Fibroblast of skin of abdomen (primary cell): ENCODE measurements at regions not wholly inside any gene's neighbourhood (a gene's known extent, or its start where the extent isn't known, plus 50 kb on each side); places are given as distances from the start of the nearest gene placed in this dataset.
"Not testable (repeated sequence)": the region's sequence is repeated elsewhere in the genome, so short reads cannot be mapped to it uniquely, and the experiment has no call there.

ENCODE experiments used
- DNase-seq: peaks from one replicate; pipeline ENCODE4 v3.0.0-alpha.2; 2013

GRCh38 chr13:80510686-80511085 lies 169.8 kb upstream of the SPRY2 start:
- DNase-seq: peak; percentile 14

DNA sequence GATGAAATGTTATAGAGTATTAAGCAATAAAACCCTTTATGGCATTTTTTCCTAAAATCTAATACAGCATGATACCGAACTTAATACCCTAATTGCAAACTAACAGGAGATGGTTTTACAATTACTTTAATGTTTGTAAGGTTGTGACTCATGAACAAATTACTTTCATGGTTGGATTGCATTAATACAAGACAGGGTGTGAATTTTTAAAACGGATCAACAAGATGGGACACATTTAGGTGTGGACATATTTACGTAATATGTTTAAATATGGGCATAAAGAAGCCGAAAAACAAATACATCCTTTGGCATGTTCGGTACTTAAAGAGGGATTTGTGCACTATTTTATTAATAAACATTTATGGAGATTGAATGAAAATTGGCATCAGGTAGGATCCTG lies 168.3 kb upstream of the SPRY2 start:
- no peak for DNase-seq

GRCh38 chr13:80508031-80508430 lies 167.1 kb upstream of the SPRY2 start:
- DNase-seq: no peak

DNA sequence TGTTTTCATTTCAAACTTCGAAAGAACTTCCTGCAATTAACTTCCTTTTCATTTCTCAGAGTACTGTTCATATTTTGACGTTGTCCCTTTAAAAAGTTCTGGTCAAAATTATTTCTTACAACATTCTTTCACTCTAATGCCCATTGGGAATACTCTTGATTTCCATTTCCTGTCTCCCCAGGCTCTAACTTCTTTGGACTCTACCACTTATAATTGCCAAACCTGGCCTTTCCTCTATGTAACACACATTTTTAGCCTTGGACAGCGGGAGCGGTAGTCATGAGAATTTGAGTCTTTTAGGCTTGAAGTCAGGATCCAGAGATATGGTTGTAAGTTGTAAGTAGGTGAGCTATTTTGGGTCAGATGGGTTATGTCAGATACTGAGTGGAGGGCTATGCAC lies 163.5 kb upstream of the SPRY2 start:
- DNase-seq: no peak

- DNase-seq: no peak
Measured at GRCh38 chr13:80502359-80502758, 161.4 kb upstream of the SPRY2 start.

DNA sequence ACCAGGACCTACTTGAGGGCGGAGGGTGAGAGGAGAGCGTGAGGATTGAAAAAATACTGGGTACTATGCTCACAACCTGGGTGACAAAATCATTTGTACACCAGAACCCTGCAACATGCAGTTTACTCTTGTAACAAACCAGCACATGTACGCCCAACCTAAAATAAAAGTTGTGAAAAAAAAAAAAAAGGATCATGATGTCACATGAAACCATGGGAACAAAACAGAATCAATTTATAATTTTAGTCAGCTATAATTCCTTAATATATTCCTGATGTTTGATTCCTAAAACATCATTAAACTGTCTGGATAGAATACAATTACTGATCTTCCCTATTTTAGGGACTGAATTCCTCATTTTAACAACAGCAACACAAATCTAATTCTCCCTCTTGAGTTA lies 160.6 kb upstream of the SPRY2 start:
- DNase-seq: no peak

DNA sequence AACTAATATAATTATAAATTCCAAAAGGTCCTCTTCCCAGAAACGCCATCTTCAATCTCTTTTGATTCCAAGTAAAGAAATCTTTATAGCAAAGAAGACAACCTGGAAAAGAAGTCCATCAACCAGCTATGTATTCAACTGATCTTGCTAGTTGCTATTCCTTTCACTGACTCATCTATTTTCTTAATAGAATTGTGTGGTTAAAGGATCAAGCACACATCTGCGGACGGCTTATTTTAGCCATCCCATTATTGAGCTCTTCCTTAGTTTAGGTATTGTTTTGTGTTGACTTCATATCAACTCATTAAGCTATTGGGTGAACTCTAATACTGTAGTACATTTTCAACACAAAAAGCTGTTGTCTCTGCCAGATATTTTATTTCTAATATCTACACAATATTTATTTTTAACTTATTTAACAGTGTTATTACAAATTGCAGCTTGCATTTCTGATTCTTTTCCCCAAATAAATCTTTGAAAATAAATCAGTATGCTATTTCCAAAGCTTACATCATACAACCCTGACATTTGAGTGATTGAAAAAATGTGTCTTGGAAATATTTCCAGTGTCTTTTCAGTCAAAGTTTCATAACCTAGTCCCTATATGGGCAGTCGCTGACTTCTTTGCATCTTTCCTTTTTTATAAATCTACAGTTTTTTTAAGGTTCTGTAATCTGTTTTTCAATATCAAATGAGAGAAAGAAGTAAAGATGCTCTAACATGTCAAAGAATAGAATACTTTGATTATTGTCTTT lies 158.8 kb upstream of the SPRY2 start:
- DNase-seq: peak; percentile 20

DNA sequence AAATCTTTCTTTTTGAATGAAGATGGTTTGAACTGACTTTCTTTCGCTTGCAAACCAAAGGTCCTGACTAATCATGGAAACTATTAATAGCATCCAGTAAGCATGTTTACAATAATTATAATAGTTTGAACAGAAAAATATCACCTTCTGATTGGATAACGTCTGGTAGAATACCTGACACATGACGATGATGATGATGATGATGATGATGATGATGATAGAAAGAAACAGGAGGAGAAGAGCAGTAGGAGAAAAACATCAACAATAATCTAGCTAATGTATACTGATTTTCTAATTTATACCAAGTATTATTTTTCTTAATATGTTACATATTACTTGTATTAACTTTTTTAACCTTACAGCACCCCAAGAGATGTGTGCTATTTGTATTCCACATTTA lies 157.5 kb upstream of the SPRY2 start:
- no peak for DNase-seq

DNA sequence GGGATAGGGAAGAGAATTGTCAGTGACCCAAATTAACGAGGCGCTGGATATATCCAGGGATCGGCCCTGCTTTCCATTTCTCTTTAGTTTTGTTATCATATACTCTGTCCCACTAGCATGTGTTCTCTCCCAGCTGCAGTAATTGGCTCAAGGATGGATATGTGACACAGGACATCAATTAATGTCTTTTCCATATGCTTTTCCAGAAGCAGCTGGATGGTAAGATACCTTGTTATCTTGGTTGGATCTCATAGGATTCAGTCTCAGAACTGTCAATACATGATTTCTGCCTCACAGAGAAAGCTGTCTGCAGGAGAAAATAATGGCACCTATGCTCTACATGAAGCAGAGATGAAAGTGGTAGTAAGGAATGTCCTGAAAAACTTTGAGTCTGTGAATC lies 157.1 kb upstream of the SPRY2 start:
- no peak for DNase-seq

DNA sequence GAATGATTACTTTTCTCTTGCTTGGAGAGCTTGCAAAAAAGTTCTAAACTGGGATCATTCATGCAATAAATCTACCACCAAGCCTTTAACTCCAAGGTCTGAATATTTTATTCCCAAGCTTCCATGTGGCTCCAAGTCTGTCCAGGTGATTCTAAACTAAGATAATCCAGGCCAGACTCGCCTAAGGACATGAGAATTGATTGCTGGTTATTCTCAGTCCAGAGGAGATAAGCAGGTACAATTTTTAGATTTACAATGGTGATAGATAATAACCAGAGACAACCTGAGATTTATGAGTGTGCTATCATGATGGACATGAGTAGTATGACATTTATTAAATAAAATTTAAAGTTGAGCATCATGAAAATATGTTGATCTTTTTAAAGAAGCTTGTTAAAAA lies 156.5 kb upstream of the SPRY2 start:
- DNase-seq: no peak

- no peak for DNase-seq
Measured at GRCh38 chr13:80496721-80497397, 155.9 kb upstream of the SPRY2 start.

- not testable (repeated sequence) for DNase-seq
Measured at GRCh38 chr13:80490491-80490943, 149.6 kb upstream of the SPRY2 start.

GRCh38 chr13:80486402-80486801 lies 145.5 kb upstream of the SPRY2 start:
- DNase-seq: no peak

DNA sequence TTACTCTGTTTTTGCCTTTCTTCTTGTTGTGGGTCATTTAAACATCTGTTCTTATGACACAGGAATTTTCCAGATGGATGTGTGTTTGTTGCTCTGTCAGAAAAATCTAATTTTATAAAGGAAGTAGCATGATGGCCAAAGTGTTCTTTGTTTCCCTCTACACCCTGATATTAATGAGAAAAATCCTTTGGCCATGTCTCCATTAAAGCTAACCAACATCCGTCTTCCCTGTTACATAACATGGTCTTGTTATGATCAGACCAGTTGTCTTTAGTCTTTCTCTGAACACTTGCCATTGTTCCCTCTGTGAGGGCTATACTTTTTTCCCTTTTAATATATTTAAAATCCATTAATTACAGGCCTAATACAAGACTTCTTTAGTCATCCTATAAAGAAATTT lies 142.2 kb upstream of the SPRY2 start:
- DNase-seq: no peak

GRCh38 chr13:80481588-80481987 lies 140.7 kb upstream of the SPRY2 start:
- DNase-seq: no peak

DNA sequence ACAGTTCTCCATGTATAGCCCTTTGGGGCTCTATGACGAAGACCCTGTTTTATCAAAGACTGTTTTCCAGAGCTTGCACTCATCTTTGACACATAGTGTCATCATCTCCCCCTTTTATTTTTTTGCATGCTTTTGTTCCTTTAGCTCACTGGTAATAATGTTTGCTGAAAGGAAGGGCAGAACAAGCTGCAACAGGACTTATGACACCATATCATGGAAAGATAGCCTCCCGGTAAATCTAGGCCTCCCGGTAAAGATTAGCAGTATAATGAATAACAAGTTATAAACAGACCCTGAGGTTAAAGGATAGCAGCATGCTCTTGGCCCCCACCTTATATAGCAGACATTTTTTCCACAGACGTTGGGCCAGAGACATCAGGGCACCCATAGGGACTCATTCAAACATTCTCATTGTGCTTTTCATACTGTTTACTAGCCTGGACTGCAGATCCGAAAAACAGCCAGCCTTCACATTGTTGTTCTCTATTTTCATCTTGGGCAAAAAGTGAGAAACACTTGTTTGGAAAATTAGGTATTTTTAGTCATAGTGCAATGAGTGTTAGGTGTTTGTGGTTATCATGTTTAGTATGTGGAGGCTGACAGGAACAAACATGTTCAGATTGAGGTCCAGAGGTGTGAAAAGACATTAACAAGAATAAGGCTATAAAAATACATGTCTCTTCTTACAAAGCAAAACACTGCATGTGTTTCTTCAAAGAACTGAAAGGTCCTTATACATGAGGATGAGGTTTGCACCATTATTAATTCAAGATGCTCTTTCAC lies 136.9 kb upstream of the SPRY2 start:
- DNase-seq: no peak

GRCh38 chr13:80476953-80477352 lies 136.0 kb upstream of the SPRY2 start:
- DNase-seq: no peak

GRCh38 chr13:80475718-80476117 lies 134.8 kb upstream of the SPRY2 start:
- no peak for DNase-seq

- DNase-seq: peak; percentile 59
Measured at GRCh38 chr13:80473695-80474094, 132.8 kb upstream of the SPRY2 start.

GRCh38 chr13:80469853-80470381 lies 129.0 kb upstream of the SPRY2 start:
- DNase-seq: peak; percentile 63

DNA sequence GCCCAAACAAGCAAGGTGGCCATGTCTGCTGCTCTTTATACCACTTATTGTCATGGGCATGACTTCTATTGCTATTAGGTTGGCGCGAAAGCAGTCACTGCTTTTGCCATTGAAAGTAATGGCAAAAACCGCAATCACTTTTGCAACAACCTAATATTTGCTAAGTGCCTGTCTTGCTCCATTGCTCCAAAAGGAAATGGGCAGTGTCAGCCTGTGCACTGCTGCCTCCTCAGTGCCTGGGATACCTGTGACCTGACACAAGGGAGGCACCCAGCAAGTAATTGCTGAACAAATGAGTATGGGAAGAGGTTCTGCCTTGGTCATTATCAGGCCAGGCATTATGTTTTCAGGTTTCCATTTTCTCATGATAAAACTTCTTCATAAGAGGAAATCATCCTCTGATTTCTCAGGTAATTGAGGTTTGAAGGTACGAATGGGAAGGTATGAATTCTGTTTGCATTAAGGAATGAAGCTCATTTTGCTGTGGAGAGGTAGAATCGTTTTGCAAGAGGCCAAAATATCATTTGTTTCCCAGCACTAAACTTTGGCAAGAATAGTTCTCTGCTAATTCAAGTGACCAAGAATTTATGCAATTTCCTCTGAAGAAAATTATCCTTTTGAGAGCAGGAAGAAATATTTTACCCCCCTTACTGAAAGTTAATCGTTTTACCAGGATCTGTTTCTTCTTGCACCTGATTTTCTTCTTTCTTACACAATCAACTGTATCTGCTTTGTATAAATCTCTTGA lies 128.4 kb upstream of the SPRY2 start:
- no peak for DNase-seq

DNA sequence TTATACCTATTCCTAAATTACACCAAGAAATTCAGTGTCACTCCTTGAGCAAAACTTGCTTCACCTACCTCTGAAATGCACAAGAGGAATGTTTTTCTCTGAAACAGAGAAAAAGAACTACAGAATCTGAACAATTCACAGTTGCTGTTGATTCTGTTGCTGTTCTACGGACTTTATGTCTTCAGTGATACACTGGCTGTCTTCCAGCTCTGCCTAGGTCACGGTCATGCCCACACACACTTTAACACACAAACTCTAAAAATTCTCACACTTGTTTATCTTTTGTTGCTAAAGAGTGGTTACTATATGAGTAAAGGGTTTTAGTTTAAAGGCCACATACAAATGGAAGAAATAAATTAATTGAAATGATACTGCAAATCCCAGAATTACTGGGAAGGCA lies 124.4 kb upstream of the SPRY2 start:
- no peak for DNase-seq
